Tibial artery (tissue), 4 donors: ENCODE measurements at regions not wholly inside any gene's neighbourhood (a gene's known extent, or its start where the extent isn't known, plus 50 kb on each side); places are given as distances from the start of the nearest gene placed in this dataset.
A peak's percentile ranks its signal among the peaks of the same experiment; 100 is the strongest.

Source experiments
- DNase-seq, 2 donors: peaks; one replicate each; pipeline ENCODE4 v3.0.0-alpha.2; 2019
- H3K27ac ChIP-seq, 2 donors: fragments of 200-600 bp; sonication (generic) in 1 of 2; 1 replicate in 1 of 2; 2 replicates in 1 of 2; pipeline ENCODE4 v1.5.1; 2018 to 2019; ENCODE audit warnings: mild to moderate bottlenecking in 1 of 2
- H3K27me3 ChIP-seq, 2 donors: fragments of 200-600 bp; sonication (generic) in 1 of 2; one replicate each; pipeline versions ENCODE4 v1.5.1 to v1.6.0; 2016 to 2019
- H3K36me3 ChIP-seq, 3 donors: fragments of 200-600 bp; sonication (generic) in 2 of 3; one replicate each; pipeline ENCODE4 v1.5.1; 2016 to 2019; ENCODE audit warnings: mild to moderate bottlenecking in 2 of 3
- H3K4me1 ChIP-seq, 4 donors: fragments of 200-600 bp; sonication (generic) in 2 of 4; 1 replicate in 3 of 4; 2 replicates in 1 of 4; pipeline ENCODE4 v1.5.1; 2016 to 2019
- H3K4me3 ChIP-seq, 2 donors: fragments of 200-600 bp; sonication (generic) in 1 of 2; 1 replicate in 1 of 2; 2 replicates in 1 of 2; pipeline ENCODE4 v1.5.1; 2018 to 2019; ENCODE audit warnings: mild to moderate bottlenecking in 2 of 2
- H3K9me3 ChIP-seq, 3 donors: fragments of 200-600 bp; sonication (generic) in 1 of 3; one replicate each; pipeline ENCODE4 v1.5.1; 2016 to 2019
- CTCF ChIP-seq, 2 experiments: fragments of 200-600 bp in 1 of 2; fragments of 450-650 bp in 1 of 2; IDR thresholded peaks; one replicate each; pipeline ENCODE4 v1.5.1; 2017 to 2019; ENCODE audit warnings: antibody characterized with exemption in 2 of 2, mild to moderate bottlenecking in 1 of 2, moderate library complexity in 1 of 2
- intact Hi-C: fragments of 100-400 bp; cut with DNase I; formaldehyde crosslinking; loops from one replicate; pipeline ENCODE4 v1.15.0; 2023; ENCODE audit warnings: low total_unique reads

- no peak overlapping the region for H3K27ac ChIP-seq
- H3K4me3 ChIP-seq: no peak overlapping the region
- peak; percentile 15 to 32 for DNase-seq
- no peaks in the 10 kb centered on the region for H3K4me1 ChIP-seq
- H3K9me3 ChIP-seq: no peaks in the 10 kb centered on the region
- H3K36me3 ChIP-seq: no peaks in the 10 kb centered on the region
- intact Hi-C loops: no loop called here
- peaks cover 0 to 21% of the 10 kb centered on the region in 2 donors for H3K27me3 ChIP-seq
- no peak for TF ChIP-seq CTCF (IDR thresholded peaks at IDR 0.05)
Observed at GRCh38 chr16:50460538-50461399, 87.4 kb upstream of the NKD1 start.

GRCh38 chr16:50459496-50460080, 88.6 kb upstream of the NKD1 start:
- TF ChIP-seq CTCF (IDR thresholded peaks at IDR 0.05): no peak
- intact Hi-C loops: no loop called here
- H3K9me3 ChIP-seq: no peaks in the 10 kb centered on the region
- H3K36me3 ChIP-seq: no peaks in the 10 kb centered on the region
- H3K4me3 ChIP-seq: no peak overlapping the region
- peak in 1 of 2 donors; percentile 40 for DNase-seq
- peaks cover 0 to 21% of the 10 kb centered on the region in 2 donors for H3K27me3 ChIP-seq
- H3K4me1 ChIP-seq: no peaks in the 10 kb centered on the region
- H3K27ac ChIP-seq: no peak overlapping the region

GRCh38 chr16:50458667-50459495, 89.3 kb upstream of the NKD1 start:
- intact Hi-C loops: no loop called here
- H3K4me1 ChIP-seq: no peaks in the 10 kb centered on the region
- peak in 1 of 2 donors; percentile 49 for DNase-seq
- peaks cover 0 to 21% of the 10 kb centered on the region in 2 donors for H3K27me3 ChIP-seq
- no peaks in the 10 kb centered on the region for H3K36me3 ChIP-seq
- TF ChIP-seq CTCF (IDR thresholded peaks at IDR 0.05): no peak
- H3K27ac ChIP-seq: no peak overlapping the region
- no peak overlapping the region for H3K4me3 ChIP-seq
- no peaks in the 10 kb centered on the region for H3K9me3 ChIP-seq

- peaks cover 0 to 21% of the 10 kb centered on the region in 2 donors for H3K27me3 ChIP-seq
- H3K4me1 ChIP-seq: no peaks in the 10 kb centered on the region
- H3K9me3 ChIP-seq: no peaks in the 10 kb centered on the region
- no peak overlapping the region for H3K4me3 ChIP-seq
- H3K36me3 ChIP-seq: no peaks in the 10 kb centered on the region
- DNase-seq: no peak
- no peak overlapping the region for H3K27ac ChIP-seq
- TF ChIP-seq CTCF (IDR thresholded peaks at IDR 0.05): no peak
- intact Hi-C loops: no loop called here
Observed at GRCh38 chr16:50457979-50458491, 89.2 kb upstream of the BRD7 start.

GRCh38 chr16:50457423-50457822, 88.6 kb upstream of the BRD7 start:
- Histone ChIP-seq H3K9me3 (no peaks in the 10 kb centered on the region), H3K4me3 (no peak overlapping the region), H3K4me1 (no peaks in the 10 kb centered on the region), H3K36me3 (no peaks in the 10 kb centered on the region), H3K27me3 (peaks cover 0 to 18% of the 10 kb centered on the region in 2 donors), H3K27ac (no peak overlapping the region)
- peak in 1 of 2 donors; percentile 12 for DNase-seq
- no peak for TF ChIP-seq CTCF (IDR thresholded peaks at IDR 0.05)
- intact Hi-C loops: no loop called here
